ENCODE measurements at regions not wholly inside any gene's neighbourhood (a gene's known extent, or its start where the extent isn't known, plus 50 kb on each side); places are given as distances from the start of the nearest gene placed in this dataset.

GRCh38 chr3:109241459-109242186 lies 74.7 kb downstream of the DPPA2 start:
- TF ChIP-seq GATA2 (IDR thresholded peaks at IDR 0.05; ENCODE audit: insufficient read depth, insufficient read length, low read depth, low read length) (no peak), CTCF (IDR thresholded peaks at IDR 0.05; ENCODE audit: extremely low read depth in 1 of 2, insufficient read depth in 1 of 2, low read depth in 1 of 2, low read length in 2 of 2) (no peak), FOS (IDR thresholded peaks at IDR 0.05; ENCODE audit: borderline replicate concordance, insufficient read depth, low read length) (no peak), EZH2 (IDR thresholded peaks at IDR 0.05; ENCODE audit: borderline replicate concordance, low read depth, low read length, severe bottlenecking) (no peak), POLR2AphosphoS5 (IDR thresholded peaks at IDR 0.05; ENCODE audit: insufficient read depth, low read depth, low read length) (no peak), MAX (IDR thresholded peaks at IDR 0.05; ENCODE audit: insufficient read depth, insufficient read length) (no peak), JUN (IDR thresholded peaks at IDR 0.05; ENCODE audit: borderline replicate concordance, insufficient read depth, insufficient read length, low read depth) (no peak), POLR2A (IDR thresholded peaks at IDR 0.05; ENCODE audit: low read depth, low read length) (no peak), MYC (IDR thresholded peaks at IDR 0.05; ENCODE audit: low read depth, low read length) (no peak)
- FAIRE-seq = no peak
- no peaks in the 10 kb centered on the region for H4K20me1 ChIP-seq (replicated peaks; ENCODE audit: control insufficient read depth, extremely low read depth, insufficient read depth, low read length)

More at GRCh38 chr3:109241459-109242186, 74.7 kb downstream of the DPPA2 start:
- Histone ChIP-seq H3K9me1 (replicated peaks; ENCODE audit: control insufficient read depth, extremely low read depth, insufficient read depth, low read length) (no peaks in the 10 kb centered on the region), H3K36me3 (ENCODE audit: control insufficient read depth in 2 of 2, extremely low read depth in 1 of 2, insufficient read depth in 2 of 2, low read length in 2 of 2) (no peaks in the 10 kb centered on the region), H3K4me3 (replicated peaks in 1 of 3; ENCODE audit: insufficient read depth in 1 of 3, low read depth in 1 of 3, low read length in 3 of 3) (no peak overlapping the region), H3K9me3 (replicated peaks; ENCODE audit: control insufficient read depth, insufficient read depth, low read length) (no peaks in the 10 kb centered on the region), H3K27ac (ENCODE audit: insufficient read depth, low read depth, low read length) (no peak overlapping the region), H3K79me2 (ENCODE audit: control insufficient read depth, insufficient read depth, low read length) (no peaks in the 10 kb centered on the region), H3K4me2 (ENCODE audit: insufficient read depth, low read length) (no peak overlapping the region), H2AFZ (ENCODE audit: low read depth, low read length) (no peak overlapping the region), H3K27me3 (ENCODE audit: control insufficient read depth in 2 of 2, insufficient read depth in 2 of 2, low read length in 2 of 2) (no peaks in the 10 kb centered on the region), H3K4me1 (ENCODE audit: control insufficient read depth, extremely low read depth, insufficient read depth, low read length) (no peaks in the 10 kb centered on the region), H3K9ac (replicated peaks; ENCODE audit: extremely low read depth, insufficient read depth, low read length) (no peak overlapping the region)
- intact Hi-C loops (cut with micrococcal nuclease) (no loop called here), dilution Hi-C loops (cut with MboI; ENCODE audit: extremely low pct_ligation_motif_present, low sequenced_read_pairs) (no loop called here)
- BruUV-seq (replicated peaks) = no TSS peak
- ChIA-PET CTCF (interaction anchor here (0.5 kb wide), 1 partner anchor 1412 kb away, joined by 3 read pairs; no protein-coding TSS in a partner anchor), POLR2A (no interaction called here)
- no peak for DNase-seq (ENCODE audit: low read depth, low spot score)
